GM23338 (cell line): ENCODE measurements at regions not wholly inside any gene's neighbourhood (a gene's known extent, or its start where the extent isn't known, plus 50 kb on each side); places are given as distances from the start of the nearest gene placed in this dataset.

Experiments used
- ATAC-seq: fragments of 200-7000 bp; cut with Tn5 transposase; 3 replicates; pipeline ENCODE4 v1.9.1; 2020
- DNase-seq: peaks from one replicate; pipeline ENCODE4 v3.0.0-alpha.2; 2015; ENCODE audit warnings: low spot score
- H2AFZ ChIP-seq: fragments of 200-600 bp; sonication (generic); 2 replicates; pipeline ENCODE4 v1.8.0; 2016; ENCODE audit warnings: antibody characterized with exemption, mild to moderate bottlenecking, moderate library complexity
- H3F3A ChIP-seq: fragments of 200-600 bp; sonication (generic); replicated peaks from 2 replicates; pipeline ENCODE4 v1.8.0; 2017; ENCODE audit warnings: antibody characterized with exemption, mixed run types, low read depth
- H3K27ac ChIP-seq: fragments of 200-600 bp; sonication (generic); 2 replicates; pipeline ENCODE4 v1.6.1; 2016; ENCODE audit warnings: low read depth
- H3K27me3 ChIP-seq: fragments of 200-600 bp; sonication (generic); 2 replicates; pipeline ENCODE4 v1.8.0; 2016; ENCODE audit warnings: mild to moderate bottlenecking, mixed run types, moderate library complexity; ENCODE audit not compliant: insufficient read depth
- H3K36me3 ChIP-seq: fragments of 200-600 bp; sonication (generic); 2 replicates; pipeline ENCODE4 v1.8.0; 2016; ENCODE audit warnings: mild to moderate bottlenecking; ENCODE audit not compliant: insufficient read depth
- H3K4me1 ChIP-seq: fragments of 200-600 bp; sonication (generic); 2 replicates; pipeline ENCODE4 v1.8.0; 2016; ENCODE audit warnings: mild to moderate bottlenecking, moderate library complexity; ENCODE audit not compliant: insufficient read depth
- H3K4me2 ChIP-seq: fragments of 200-600 bp; sonication (generic); 2 replicates; pipeline ENCODE4 v1.7.1; 2017; ENCODE audit warnings: mixed run types
- H3K4me3 ChIP-seq: fragments of 200-600 bp; sonication (generic); 2 replicates; pipeline ENCODE4 v1.6.1; 2016; ENCODE audit warnings: mixed run types
- H3K79me2 ChIP-seq: fragments of 200-600 bp; sonication (generic); replicated peaks from 2 replicates; pipeline ENCODE4 v1.8.0; 2017; ENCODE audit warnings: mild to moderate bottlenecking; ENCODE audit not compliant: insufficient read depth
- H3K9me2 ChIP-seq: fragments of 200-600 bp; sonication (generic); 2 replicates; pipeline ENCODE4 v1.8.0; 2017; ENCODE audit not compliant: insufficient read depth
- H4K20me1 ChIP-seq: fragments of 200-600 bp; sonication (generic); replicated peaks from 2 replicates; pipeline ENCODE4 v1.8.0; 2017; ENCODE audit warnings: mild to moderate bottlenecking; ENCODE audit not compliant: insufficient read depth
- H3K27ac Mint-ChIP-seq: 2 replicates; pipeline ENCODE4 v1.8.0; 2020; ENCODE audit warnings: inconsistent platforms, mild to moderate bottlenecking, moderate library complexity, mixed read lengths
- H3K27me3 Mint-ChIP-seq: 3 replicates; pipeline ENCODE4 v1.8.0; 2022; ENCODE audit warnings: low read depth, mild to moderate bottlenecking, moderate library complexity, mixed read lengths, inconsistent platforms; ENCODE audit not compliant: insufficient read depth, poor library complexity
- H3K36me3 Mint-ChIP-seq: 3 replicates; pipeline ENCODE4 v1.8.0; 2021; ENCODE audit warnings: low read depth, mild to moderate bottlenecking, inconsistent platforms, moderate library complexity, mixed read lengths
- H3K4me1 Mint-ChIP-seq: 3 replicates; pipeline ENCODE4 v1.8.0; 2020; ENCODE audit warnings: mild to moderate bottlenecking, inconsistent platforms, mixed read lengths
- H3K4me3 Mint-ChIP-seq: 3 replicates; pipeline ENCODE4 v1.8.0; 2021; ENCODE audit warnings: moderate library complexity, mild to moderate bottlenecking, inconsistent platforms, mixed read lengths
- H3K9me3 Mint-ChIP-seq: 3 replicates; pipeline ENCODE4 v1.8.0; 2020; ENCODE audit warnings: moderate library complexity, mild to moderate bottlenecking, inconsistent platforms, mixed read lengths
- CTCF ChIP-seq, 2 experiments: fragments of 200-600 bp in 1 of 2; sonication (generic) in 1 of 2; conservative IDR thresholded peaks; 2 replicates each; pipeline versions ENCODE4 v1.5.1 to v1.6.1; 2016 to 2017; ENCODE audit warnings: antibody characterized with exemption in 2 of 2, low read depth in 2 of 2, mild to moderate bottlenecking in 2 of 2, moderate library complexity in 1 of 2
- ETS1 ChIP-seq: IDR thresholded peaks from 2 replicates; pipeline ENCODE4 v1.6.1; 2016; ENCODE audit warnings: antibody characterized with exemption
- EZH2phosphoT487 ChIP-seq: fragments of 200-600 bp; sonication (generic); IDR thresholded peaks from one replicate; pipeline ENCODE4 v1.8.1; 2018; ENCODE audit warnings: antibody characterized with exemption; ENCODE audit not compliant: unreplicated experiment
- NANOG ChIP-seq: IDR thresholded peaks from 2 replicates; pipeline ENCODE4 v1.6.1; 2016; ENCODE audit warnings: antibody characterized with exemption, borderline replicate concordance
- REST ChIP-seq: IDR thresholded peaks from one replicate; pipeline ENCODE4 v1.6.1; 2018; ENCODE audit warnings: antibody characterized with exemption; ENCODE audit not compliant: unreplicated experiment
- ZNF114 ChIP-seq: fragments of 250-450 bp; sonication (Bioruptor Pico); IDR thresholded peaks from 2 replicates; pipeline ENCODE4 v1.5.0; 2020; ENCODE audit warnings: mild to moderate bottlenecking, moderate library complexity
- ZNF462 ChIP-seq: fragments of 250-450 bp; sonication (Bioruptor Pico); IDR thresholded peaks from 2 replicates; pipeline ENCODE4 v1.5.0; 2020; ENCODE audit warnings: mild to moderate bottlenecking, moderate library complexity

GRCh38 chr9:19648672-19649071 lies 140.2 kb downstream of the SLC24A2 start (continued):
- no peak for TF ChIP-seq ETS1
- no peak for TF ChIP-seq EZH2phosphoT487
- no peak for TF ChIP-seq ZNF114

- H3K27me3 Mint-ChIP-seq, result peaks cover 2% of the 10 kb centered on the region
- H3K4me1 Mint-ChIP-seq, result peaks cover 6% of the 10 kb centered on the region; the same call in 1 of the 3 replicates
- Histone ChIP-seq H3K36me3 (no peaks in the 10 kb centered on the region), H3K4me2 (no peak overlapping the region), H4K20me1 (no peaks in the 10 kb centered on the region), H3K27me3 (no peaks in the 10 kb centered on the region), H3K4me1 (no peaks in the 10 kb centered on the region), H3K27ac (no peak overlapping the region), H3K79me2 (no peaks in the 10 kb centered on the region), H3K9me2 (no peaks in the 10 kb centered on the region), H3F3A (no peaks in the 10 kb centered on the region), H2AFZ (no peak overlapping the region), H3K4me3 (no peak overlapping the region)
- H3K27ac Mint-ChIP-seq, result no peak overlapping the region
- no peak for DNase-seq
- ATAC-seq, result no peak
- TF ChIP-seq CTCF (conservative IDR thresholded peaks at IDR 0.05; ENCODE audit: low read depth in 2 of 2) (no peak), NANOG (no peak), EZH2phosphoT487 (no peak)
- no peaks in the 10 kb centered on the region for H3K9me3 Mint-ChIP-seq
- no peak overlapping the region for H3K4me3 Mint-ChIP-seq
- H3K36me3 Mint-ChIP-seq, result no peaks in the 10 kb centered on the region
Observed at GRCh38 chr9:19643875-19644274, 145.0 kb downstream of the SLC24A2 start.

GRCh38 chr9:19642256-19642655 lies 146.6 kb downstream of the SLC24A2 start:
- Mint-ChIP-seq H3K4me3 (no peak overlapping the region), H3K27me3 (peaks cover 2% of the 10 kb centered on the region), H3K9me3 (no peaks in the 10 kb centered on the region), H3K4me1 (peaks cover 9% of the 10 kb centered on the region; the same call in 1 of the 3 replicates), H3K36me3 (no peaks in the 10 kb centered on the region), H3K27ac (peak overlapping the region; percentile 55)
- Histone ChIP-seq H3K4me2 (no peak overlapping the region), H3K36me3 (no peaks in the 10 kb centered on the region), H3K4me3 (no peak overlapping the region), H3K27me3 (no peaks in the 10 kb centered on the region), H3F3A (no peaks in the 10 kb centered on the region), H3K9me2 (no peaks in the 10 kb centered on the region), H3K27ac (no peak overlapping the region), H3K79me2 (no peaks in the 10 kb centered on the region), H4K20me1 (no peaks in the 10 kb centered on the region), H2AFZ (no peak overlapping the region), H3K4me1 (no peaks in the 10 kb centered on the region)
- DNase-seq (no peak), ATAC-seq (no peak)
- TF ChIP-seq REST (no peak), ZNF462 (CRISPR knock-in tag) (no peak)
